ENCODE measurements at regions not wholly inside any gene's neighbourhood (a gene's known extent, or its start where the extent isn't known, plus 50 kb on each side); places are given as distances from the start of the nearest gene placed in this dataset.

GRCh38 chr7:94067506-94067905 is 63.4 kb upstream of the BET1 start:
- intact Hi-C loops (cut with DNase I; ENCODE audit: low total_unique reads), result no loop called here
- Histone ChIP-seq H3K27ac (no peak overlapping the region), H3K27me3 (no peaks in the 10 kb centered on the region), H3K36me3 (ENCODE audit: low read depth, missing control alignments) (no peaks in the 10 kb centered on the region), H3K4me1 (no peaks in the 10 kb centered on the region), H3K4me3 (no peak overlapping the region), H3K9me3 (no peaks in the 10 kb centered on the region)
- DNase-seq, result no peak
- whole genome bisulfite sequencing, 2 donors, result 84 to 89% methylated on average over 3 of the region's 3 CpGs
- TF ChIP-seq CTCF (IDR thresholded peaks at IDR 0.05) (no peak), POLR2A (IDR thresholded peaks at IDR 0.05) (no peak)

- whole genome bisulfite sequencing, 2 donors, result 79 to 88% methylated on average over 7 of the region's 7 CpGs
- Histone ChIP-seq H3K9me3 (no peaks in the 10 kb centered on the region), H3K4me3 (no peak overlapping the region), H3K36me3 (ENCODE audit: low read depth, missing control alignments) (no peaks in the 10 kb centered on the region), H3K4me1 (no peaks in the 10 kb centered on the region), H3K27me3 (no peaks in the 10 kb centered on the region), H3K27ac (no peak overlapping the region)
- no peak for TF ChIP-seq CTCF (IDR thresholded peaks at IDR 0.05)
- TF ChIP-seq POLR2A (IDR thresholded peaks at IDR 0.05), result no peak
- no peak for DNase-seq
- intact Hi-C loops (cut with DNase I; ENCODE audit: low total_unique reads), result no loop called here
Measured at GRCh38 chr7:94069162-94069739, 65.1 kb upstream of the BET1 start.

GRCh38 chr7:94080551-94080950 is 76.4 kb upstream of the BET1 start:
- 79 to 91% methylated on average over 5 of the region's 5 CpGs for WGBS, 2 donors
- no peaks in the 10 kb centered on the region for H3K27me3 ChIP-seq
- DNase-seq, result no peak
- no peak for TF ChIP-seq POLR2A (IDR thresholded peaks at IDR 0.05)
- no peak for TF ChIP-seq CTCF (IDR thresholded peaks at IDR 0.05)
- H3K4me1 ChIP-seq, result no peaks in the 10 kb centered on the region
- H3K27ac ChIP-seq, result no peak overlapping the region
- H3K4me3 ChIP-seq, result no peak overlapping the region
- no peaks in the 10 kb centered on the region for H3K36me3 ChIP-seq (ENCODE audit: low read depth, missing control alignments)
- H3K9me3 ChIP-seq, result no peaks in the 10 kb centered on the region
- intact Hi-C loops (cut with DNase I; ENCODE audit: low total_unique reads), result no loop called here

- H3K9me3 ChIP-seq, result no peaks in the 10 kb centered on the region
- TF ChIP-seq CTCF (IDR thresholded peaks at IDR 0.05), result no peak
- TF ChIP-seq POLR2A (IDR thresholded peaks at IDR 0.05), result no peak
- no peaks in the 10 kb centered on the region for H3K27me3 ChIP-seq
- no peaks in the 10 kb centered on the region for H3K4me1 ChIP-seq
- H3K4me3 ChIP-seq, result no peak overlapping the region
- no peaks in the 10 kb centered on the region for H3K36me3 ChIP-seq (ENCODE audit: low read depth, missing control alignments)
- intact Hi-C loops (cut with DNase I; ENCODE audit: low total_unique reads), result no loop called here
- no peak overlapping the region for H3K27ac ChIP-seq
- DNase-seq, result no peak
Measured at GRCh38 chr7:94082126-94082525, 78.0 kb upstream of the BET1 start.

- TF ChIP-seq CTCF (IDR thresholded peaks at IDR 0.05) (peak in 2 of 3 experiments; percentile 57 to 71), POLR2A (IDR thresholded peaks at IDR 0.05) (no peak)
- Histone ChIP-seq H3K36me3 (ENCODE audit: low read depth, missing control alignments) (no peaks in the 10 kb centered on the region), H3K4me3 (no peak overlapping the region), H3K4me1 (no peaks in the 10 kb centered on the region), H3K27me3 (no peaks in the 10 kb centered on the region), H3K9me3 (no peaks in the 10 kb centered on the region), H3K27ac (no peak overlapping the region)
- DNase-seq, result peak; percentile 45
- WGBS, 2 donors, result 34 to 39% methylated on average over 6 of the region's 6 CpGs
- intact Hi-C loops (cut with DNase I; ENCODE audit: low total_unique reads), result no loop called here
Measured at GRCh38 chr7:94087664-94088352, 83.7 kb upstream of the BET1 start.

Measured in testis (tissue), 2 donors.